ENCODE measurements at regions not wholly inside any gene's neighbourhood (a gene's known extent, or its start where the extent isn't known, plus 50 kb on each side); places are given as distances from the start of the nearest gene placed in this dataset.

GRCh38 chr5:3102531-3102930, 351.1 kb upstream of the IRX2 start:
- WGBS, 2 experiments (ENCODE audit: extremely low coverage in 1 of 2, insufficient coverage in 1 of 2, insufficient read length in 1 of 2, insufficient replicate concordance in 2 of 2, low coverage in 1 of 2, low lambda C conversion rate in 2 of 2, missing lambda C conversion rate in 1 of 2), result 62% methylated on average over 4 of the region's 4 CpGs; no CpG with 5 or more reads in 1 of the 2 experiments
- no peak overlapping the region; the same call in 1 of the 2 replicates for H2AK5ac ChIP-seq (ENCODE audit: low read depth, low read length)
- no peaks in the 10 kb centered on the region for H3K79me2 ChIP-seq (ENCODE audit: control insufficient read depth in 1 of 2, insufficient read depth in 2 of 2, low read length in 2 of 2)
- no peak overlapping the region for H3K4me3 ChIP-seq (ENCODE audit: extremely low read depth in 1 of 4, insufficient read depth in 2 of 4, low read depth in 3 of 4, low read length in 4 of 4)
- no peak overlapping the region for H4K8ac ChIP-seq (ENCODE audit: extremely low read depth, insufficient read depth, low read length)
- no peak overlapping the region for H3K14ac ChIP-seq (ENCODE audit: insufficient read length)
- peak overlapping the region; percentile 89 for H4K5ac ChIP-seq (ENCODE audit: insufficient read length, low read depth, low read length)
- peak overlapping the region; percentile 99 for H2BK120ac ChIP-seq (replicated peaks; ENCODE audit: low read depth, low read length)
- peak overlapping the region; percentile 17 for H3K56ac ChIP-seq (replicated peaks; ENCODE audit: insufficient read length, low read depth, low read length)
- no peaks in the 10 kb centered on the region for H4K20me1 ChIP-seq (replicated peaks in 1 of 2; ENCODE audit: control insufficient read depth in 1 of 2, insufficient read depth in 2 of 2, low read length in 2 of 2)
- no peaks in the 10 kb centered on the region; a peak in 3 of 7 replicates for H3K27me3 ChIP-seq (replicated peaks in 1 of 4; ENCODE audit: control insufficient read depth in 3 of 4, extremely low read depth in 1 of 4, insufficient read depth in 3 of 4, low read length in 3 of 4)
- TF ChIP-seq EP300 (IDR thresholded peaks at IDR 0.05; ENCODE audit: borderline replicate concordance in 1 of 2, low read depth in 2 of 2, low read length in 2 of 2) (no peak), NANOG (IDR thresholded peaks at IDR 0.05; ENCODE audit: insufficient read depth, low read depth, low read length, poor library complexity, severe bottlenecking) (no peak), ASH2L (IDR thresholded peaks at IDR 0.05; ENCODE audit: low read length) (no peak)
- H2AFZ ChIP-seq (ENCODE audit: low read length), result no peak overlapping the region
- H2BK15ac ChIP-seq (ENCODE audit: low read length), result no peak overlapping the region
- DNase-seq (ENCODE audit: low read depth in 1 of 2, low spot score in 2 of 2) (no peak), FAIRE-seq (no peak)
- H2BK20ac ChIP-seq (ENCODE audit: low read length), result peak overlapping the region; percentile 94
- no peaks in the 10 kb centered on the region for H3K23me2 ChIP-seq (ENCODE audit: low read depth, low read length)
- H3K36me3 ChIP-seq (ENCODE audit: control insufficient read depth in 2 of 4, insufficient read depth in 4 of 4, low read length in 3 of 4), result 0 out of 8 replicates have a peak, but pooled peaks cover 0 to 2% (median 0%) of the 10 kb centered on the region in 4 experiments
- H3K9ac ChIP-seq (replicated peaks in 1 of 4; ENCODE audit: extremely low read depth in 1 of 4, low read depth in 3 of 4, low read length in 3 of 4), result no peak overlapping the region
- peak overlapping the region; percentile 62 for H2BK12ac ChIP-seq (ENCODE audit: low read depth, low read length)
- no peaks in the 10 kb centered on the region for H3K9me3 ChIP-seq (ENCODE audit: insufficient read depth in 2 of 2, low read depth in 1 of 2, low read length in 1 of 2)
- POLR2A ChIA-PET (ENCODE audit: partially characterized antibody), result interaction anchor here (1.3 to 2.2 kb wide), 2 partner anchors 17 to 25 kb away, joined by 3 to 6 read pairs; no protein-coding TSS in a partner anchor
- peak overlapping the region; percentile 99; the same call in 1 of the 2 replicates for H2BK5ac ChIP-seq (ENCODE audit: low read depth, low read length)
- peak overlapping the region in 1 of 2 experiments; percentile 42; a peak in 2 of 4 replicates for H3K4me2 ChIP-seq (ENCODE audit: insufficient read depth in 1 of 2, low read depth in 2 of 2, low read length in 2 of 2)
- H3K4me1 ChIP-seq (replicated peaks in 1 of 4; ENCODE audit: control insufficient read depth in 3 of 4, insufficient read depth in 4 of 4, low read length in 3 of 4), result peaks cover 24 to 73% (median 46%) of the 10 kb centered on the region in 4 experiments
- H3K23ac ChIP-seq (ENCODE audit: insufficient read length), result no peak overlapping the region
- H3K18ac ChIP-seq (ENCODE audit: extremely low read depth, low read length), result peak overlapping the region; percentile 89
- H3K4ac ChIP-seq (replicated peaks; ENCODE audit: insufficient read length, low read depth, low read length), result peak overlapping the region; percentile 88
- H3K79me1 ChIP-seq (ENCODE audit: low read depth, low read length), result no peaks in the 10 kb centered on the region
- H3K27ac ChIP-seq (ENCODE audit: low read depth, low read length), result peak overlapping the region; percentile 43; the same call in 1 of the 2 replicates
- CTCF ChIA-PET (ENCODE audit: partially characterized antibody), result interaction anchor here (1.3 to 1.6 kb wide), 2 partner anchors 12 to 22 kb away, joined by 3 to 4 read pairs; no protein-coding TSS in a partner anchor
- peak overlapping the region; percentile 96 for H4K91ac ChIP-seq (replicated peaks; ENCODE audit: insufficient read length, low read length)
